ENCODE measurements at regions not wholly inside any gene's neighbourhood (a gene's known extent, or its start where the extent isn't known, plus 50 kb on each side); places are given as distances from the start of the nearest gene placed in this dataset.

DNA sequence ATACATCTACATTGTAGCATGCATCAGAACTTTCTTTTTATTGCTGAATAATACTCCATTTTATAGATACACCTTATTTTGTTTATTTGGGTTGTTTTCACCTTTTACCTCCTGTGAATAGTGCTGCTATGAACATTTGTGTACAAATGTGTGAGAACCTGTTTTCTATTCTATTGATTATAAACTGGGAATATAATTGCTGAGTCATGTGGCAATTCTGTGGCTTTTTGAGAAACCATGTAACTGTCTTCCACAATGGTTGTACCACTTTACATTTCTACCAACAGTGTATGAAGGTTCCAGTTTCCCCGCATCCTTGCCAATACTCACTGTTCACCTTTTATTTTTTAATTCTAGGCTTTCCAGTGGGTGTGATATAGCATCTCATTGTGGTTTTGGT, 138.6 kb upstream of the MBL2 start:
- no peak for DNase-seq (ENCODE audit: low read depth)
- no peak overlapping the region for H3K4me3 ChIP-seq (ENCODE audit: low read depth, low read length)
- TF ChIP-seq, protein P1, sequence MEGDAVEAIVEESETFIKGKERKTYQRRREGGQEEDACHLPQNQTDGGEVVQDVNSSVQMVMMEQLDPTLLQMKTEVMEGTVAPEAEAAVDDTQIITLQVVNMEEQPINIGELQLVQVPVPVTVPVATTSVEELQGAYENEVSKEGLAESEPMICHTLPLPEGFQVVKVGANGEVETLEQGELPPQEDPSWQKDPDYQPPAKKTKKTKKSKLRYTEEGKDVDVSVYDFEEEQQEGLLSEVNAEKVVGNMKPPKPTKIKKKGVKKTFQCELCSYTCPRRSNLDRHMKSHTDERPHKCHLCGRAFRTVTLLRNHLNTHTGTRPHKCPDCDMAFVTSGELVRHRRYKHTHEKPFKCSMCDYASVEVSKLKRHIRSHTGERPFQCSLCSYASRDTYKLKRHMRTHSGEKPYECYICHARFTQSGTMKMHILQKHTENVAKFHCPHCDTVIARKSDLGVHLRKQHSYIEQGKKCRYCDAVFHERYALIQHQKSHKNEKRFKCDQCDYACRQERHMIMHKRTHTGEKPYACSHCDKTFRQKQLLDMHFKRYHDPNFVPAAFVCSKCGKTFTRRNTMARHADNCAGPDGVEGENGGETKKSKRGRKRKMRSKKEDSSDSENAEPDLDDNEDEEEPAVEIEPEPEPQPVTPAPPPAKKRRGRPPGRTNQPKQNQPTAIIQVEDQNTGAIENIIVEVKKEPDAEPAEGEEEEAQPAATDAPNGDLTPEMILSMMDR (IDR thresholded peaks at IDR 0.05; ENCODE audit: low read depth, low read length, missing control alignments): no peak

DNA sequence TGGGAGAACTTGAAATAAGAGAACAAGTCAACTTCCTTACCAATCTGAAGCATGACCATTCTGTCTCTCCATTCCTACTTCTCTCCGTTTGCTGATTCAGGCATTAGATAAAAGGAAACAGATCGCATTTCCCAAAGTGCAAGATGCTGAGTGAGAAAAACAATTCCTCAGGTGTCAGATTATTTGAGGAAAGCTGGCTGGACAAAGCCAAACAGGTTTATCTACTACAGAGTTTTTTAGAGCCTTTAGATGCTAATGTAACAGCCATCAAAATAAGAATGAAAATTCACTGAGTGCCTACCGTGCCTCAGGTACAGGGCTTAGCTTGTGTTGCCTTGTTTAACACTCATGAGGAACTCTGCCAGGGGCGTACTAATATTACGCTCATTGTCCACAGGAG, 135.9 kb upstream of the MBL2 start:
- H3K4me3 ChIP-seq (ENCODE audit: low read depth, low read length): no peak overlapping the region
- TF ChIP-seq, protein P1 (IDR thresholded peaks at IDR 0.05; ENCODE audit: low read depth, low read length, missing control alignments): no peak
- no peak for DNase-seq (ENCODE audit: low read depth)

DNA sequence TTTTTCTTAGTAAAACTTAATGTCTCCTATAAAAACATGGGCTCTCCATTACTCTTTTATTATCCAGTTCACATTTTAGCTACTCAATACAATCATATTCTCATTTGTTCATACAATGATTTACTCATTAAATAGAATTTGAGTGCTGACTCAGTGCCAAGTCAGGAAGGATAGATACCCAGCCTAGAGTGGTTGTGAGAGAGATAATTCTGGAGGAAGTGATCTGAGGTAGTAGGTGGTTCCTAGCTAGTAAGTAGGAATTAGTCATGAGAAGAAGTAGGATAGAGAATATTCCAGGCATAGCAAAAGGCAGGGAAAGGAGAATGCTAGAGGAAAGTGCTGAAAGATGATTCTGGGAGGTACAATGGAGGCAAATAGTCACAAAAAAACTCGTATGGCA, 133.5 kb upstream of the MBL2 start:
- TF ChIP-seq, protein P1 (IDR thresholded peaks at IDR 0.05; ENCODE audit: low read depth, low read length, missing control alignments): no peak
- DNase-seq (ENCODE audit: low read depth): no peak
- no peak overlapping the region for H3K4me3 ChIP-seq (ENCODE audit: low read depth, low read length)

DNA sequence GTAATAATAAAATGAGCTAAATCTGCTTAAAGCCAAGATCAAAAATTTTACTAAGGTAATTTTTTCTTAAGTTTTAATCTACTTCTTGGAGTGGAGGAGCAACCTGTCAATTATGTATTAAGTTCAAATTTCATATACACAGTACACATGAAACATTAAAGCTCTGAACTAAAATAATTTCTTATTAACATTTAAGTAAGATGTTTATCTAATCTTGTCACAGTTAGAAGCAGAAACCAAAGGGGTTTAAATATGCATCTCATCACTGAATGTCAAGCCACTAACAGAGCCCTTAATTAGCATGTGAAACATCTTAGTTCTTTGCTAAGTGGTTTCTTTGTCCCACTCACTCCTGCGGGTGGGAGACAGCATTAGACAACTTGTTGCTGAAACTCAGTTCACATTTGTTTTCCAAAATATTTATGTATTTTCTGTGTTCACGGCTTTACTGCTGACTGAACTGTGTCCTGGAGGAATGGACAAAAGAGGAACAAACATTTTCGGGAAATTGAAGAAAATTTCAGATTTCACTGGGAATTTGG, 130.9 kb upstream of the MBL2 start:
- DNase-seq (ENCODE audit: low read depth): no peak
- H3K4me3 ChIP-seq (ENCODE audit: low read depth, low read length): no peak overlapping the region
- TF ChIP-seq, protein P1 (IDR thresholded peaks at IDR 0.05; ENCODE audit: low read depth, low read length, missing control alignments): no peak

DNA sequence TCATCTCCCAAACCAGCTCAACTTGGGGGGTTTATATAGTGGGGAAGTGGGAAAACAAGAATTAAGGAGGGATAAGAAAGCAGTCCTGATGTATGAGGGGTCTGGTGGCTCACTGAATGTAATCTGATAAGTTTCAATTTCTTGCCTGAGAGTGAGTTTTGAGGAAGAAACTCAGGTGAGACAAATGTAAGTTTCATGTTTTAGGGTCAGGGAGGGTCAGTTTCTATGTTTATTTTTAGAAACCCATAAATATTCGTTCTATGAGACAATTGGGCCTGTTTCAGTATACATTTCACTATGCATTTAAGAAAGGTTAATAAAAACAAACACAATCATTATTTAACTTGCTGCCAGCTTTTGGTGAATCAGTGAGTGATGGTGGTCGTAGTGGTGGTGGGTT, 128.0 kb upstream of the MBL2 start:
- TF ChIP-seq, protein P1 (IDR thresholded peaks at IDR 0.05; ENCODE audit: low read depth, low read length, missing control alignments): no peak
- DNase-seq (ENCODE audit: low read depth): peak; percentile 4
- H3K4me3 ChIP-seq (ENCODE audit: low read depth, low read length): no peak overlapping the region

DNA sequence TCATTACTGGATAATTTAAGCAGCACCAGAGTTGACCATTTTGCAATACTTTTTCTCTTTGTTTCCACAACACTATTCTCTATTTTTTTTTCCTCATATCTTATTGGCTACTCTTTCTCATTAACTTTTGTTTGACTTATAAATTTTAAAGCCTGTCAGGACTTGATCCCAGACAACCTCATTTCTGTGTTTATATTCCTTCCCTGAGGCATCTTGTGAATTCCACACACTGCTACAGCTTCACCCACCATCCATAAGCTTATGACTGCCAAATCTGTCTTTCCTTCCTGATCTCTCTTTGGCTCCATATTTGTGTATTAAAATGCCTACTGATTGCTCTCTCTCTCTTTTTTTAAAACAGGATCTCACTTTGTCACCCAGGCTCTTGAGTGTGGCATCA, 124.6 kb upstream of the MBL2 start:
- TF ChIP-seq, protein P1 (IDR thresholded peaks at IDR 0.05; ENCODE audit: low read depth, low read length, missing control alignments): no peak
- DNase-seq (ENCODE audit: low read depth): no peak

DNA sequence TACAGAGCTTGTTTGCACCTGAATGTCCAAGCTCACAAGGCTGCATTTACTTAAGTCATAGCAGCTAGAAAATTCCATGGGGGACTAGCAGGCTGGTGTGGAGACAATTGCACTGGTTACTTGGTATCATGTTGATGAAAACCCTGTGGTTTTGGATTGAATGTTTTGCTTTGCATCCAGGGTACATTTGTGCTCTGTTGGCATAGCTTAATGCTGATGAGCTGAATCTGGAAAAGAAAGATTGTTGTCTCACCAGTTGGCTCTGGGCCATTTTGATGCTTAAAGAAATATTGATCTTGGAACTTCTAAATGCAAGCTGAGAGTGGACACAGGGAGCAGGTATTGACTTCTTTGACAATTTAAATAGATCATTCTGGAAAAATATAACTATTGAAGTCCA, 122.5 kb upstream of the MBL2 start:
- no peak for DNase-seq (ENCODE audit: low read depth)
- TF ChIP-seq, protein P1 (IDR thresholded peaks at IDR 0.05; ENCODE audit: low read depth, low read length, missing control alignments): no peak
- H3K4me3 ChIP-seq (ENCODE audit: low read depth, low read length): no peak overlapping the region

More for the DNA sequence above, 124.6 kb upstream of the MBL2 start:
- H3K4me3 ChIP-seq (ENCODE audit: low read depth, low read length): no peak overlapping the region

All from GM12864 (cell line).